OCI-LY1 (cell line): ENCODE measurements at regions not wholly inside any gene's neighbourhood (a gene's known extent, or its start where the extent isn't known, plus 50 kb on each side); places are given as distances from the start of the nearest gene placed in this dataset.

Source experiments
- CTCF ChIP-seq: fragments of 200-600 bp; sonication (generic), shearing (Covaris generic); IDR thresholded peaks from 2 replicates; pipeline ENCODE4 v1.5.1; 2017; ENCODE audit warnings: mild to moderate bottlenecking, antibody characterized with exemption, low read length, moderate library complexity, mixed read lengths
- EZH2 ChIP-seq: fragments of 200-600 bp; sonication (generic), shearing (Covaris generic); IDR thresholded peaks from 2 replicates; pipeline ENCODE4 v1.8.0; 2017; ENCODE audit warnings: borderline replicate concordance, mixed run types, mild to moderate bottlenecking, antibody characterized with exemption, low read length, moderate library complexity, mixed read lengths

DNA sequence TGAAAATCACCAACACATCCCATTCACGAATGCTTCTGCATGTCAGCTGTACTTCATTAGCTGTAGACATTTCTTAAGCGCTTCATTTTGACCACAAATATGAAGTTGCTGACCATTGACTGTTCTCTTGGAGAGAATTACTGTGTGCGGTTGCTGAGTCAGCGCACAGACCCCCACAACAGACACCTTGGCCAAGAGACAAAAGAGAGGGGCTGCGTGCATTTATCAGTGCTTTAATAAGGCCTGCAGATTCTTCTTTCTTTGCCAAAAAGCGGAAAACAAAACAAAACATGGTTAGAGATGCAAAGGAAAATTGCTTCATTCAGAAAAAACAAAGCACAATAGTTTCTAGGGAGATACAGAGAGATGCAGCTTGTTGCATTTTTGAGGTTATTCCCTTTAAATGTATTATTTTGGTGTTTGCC is 174.7 kb downstream of the ACKR3 start:
- no peak for TF ChIP-seq CTCF
- no peak for TF ChIP-seq EZH2
